ENCODE measurements at regions not wholly inside any gene's neighbourhood (a gene's known extent, or its start where the extent isn't known, plus 50 kb on each side); places are given as distances from the start of the nearest gene placed in this dataset.

DNA sequence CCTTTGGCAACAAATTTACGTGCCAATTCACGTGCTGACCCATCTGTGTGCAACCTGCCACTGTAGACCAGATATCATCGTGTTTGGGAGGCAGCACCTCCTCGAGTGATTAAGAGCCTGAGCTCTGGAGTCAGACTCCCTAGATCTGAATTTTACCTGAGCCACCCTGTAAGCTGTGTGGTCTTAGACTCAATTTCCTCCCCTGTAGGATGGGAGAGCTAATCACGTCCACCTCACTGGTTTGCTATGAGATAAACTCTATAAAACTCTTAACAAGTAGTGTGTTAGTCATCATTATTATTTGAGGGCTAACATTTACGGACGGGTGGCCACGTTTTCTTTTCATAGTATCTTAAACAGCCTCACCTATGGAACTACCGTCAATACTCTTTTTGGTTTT, 220.0 kb upstream of the ADAMTSL1 start:
- Histone ChIP-seq H3K4me3 (ENCODE audit: low read length in 2 of 2) (no peak overlapping the region), H3K4me1 (ENCODE audit: control insufficient read depth in 2 of 2, insufficient read depth in 2 of 2, low read length in 2 of 2) (peaks cover 0 to 4% of the 10 kb centered on the region in 2 donors), H3K36me3 (ENCODE audit: control insufficient read depth in 2 of 2, insufficient read depth in 2 of 2, low read length in 2 of 2) (no peaks in the 10 kb centered on the region), H3K9me3 (ENCODE audit: control insufficient read depth in 2 of 2, low read length in 2 of 2) (no peaks in the 10 kb centered on the region), H3K27ac (ENCODE audit: low read depth in 2 of 2, low read length in 2 of 2) (no peak overlapping the region), H3K9ac (ENCODE audit: low read depth in 1 of 2, low read length in 2 of 2) (no peak overlapping the region), H3K27me3 (ENCODE audit: control insufficient read depth in 2 of 2, insufficient read depth in 2 of 2, low read length in 2 of 2) (no peaks in the 10 kb centered on the region)

DNA sequence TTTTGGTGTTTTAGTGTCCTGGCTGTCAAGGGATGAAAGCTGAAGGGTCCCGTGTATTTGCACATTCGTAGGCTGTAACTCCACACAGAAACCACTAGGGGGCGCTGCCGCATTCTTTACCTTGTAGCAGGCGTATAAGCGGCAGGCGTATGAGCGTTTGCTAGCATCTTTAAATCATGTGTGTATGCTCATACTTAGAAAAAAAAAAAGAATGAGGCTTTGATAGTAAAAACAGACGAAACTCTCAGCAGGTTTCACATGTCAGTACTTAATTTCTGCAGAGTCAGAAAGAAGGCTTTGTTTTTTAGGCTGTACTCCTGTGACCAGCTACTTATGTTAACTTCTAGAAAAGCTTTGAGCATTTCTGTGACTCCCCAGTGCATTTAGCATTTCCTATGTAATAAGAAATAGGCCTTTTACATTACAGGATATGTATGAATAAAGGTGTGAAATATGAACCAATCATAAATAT, 218.8 kb upstream of the ADAMTSL1 start:
- peaks cover 0 to 4% of the 10 kb centered on the region in 2 donors for H3K4me1 ChIP-seq (ENCODE audit: control insufficient read depth in 2 of 2, insufficient read depth in 2 of 2, low read length in 2 of 2)
- no peaks in the 10 kb centered on the region for H3K27me3 ChIP-seq (ENCODE audit: control insufficient read depth in 2 of 2, insufficient read depth in 2 of 2, low read length in 2 of 2)
- no peaks in the 10 kb centered on the region for H3K9me3 ChIP-seq (ENCODE audit: control insufficient read depth in 2 of 2, low read length in 2 of 2)
- H3K9ac ChIP-seq (ENCODE audit: low read depth in 1 of 2, low read length in 2 of 2) = no peak overlapping the region
- no peak overlapping the region for H3K4me3 ChIP-seq (ENCODE audit: low read length in 2 of 2)
- H3K36me3 ChIP-seq (ENCODE audit: control insufficient read depth in 2 of 2, insufficient read depth in 2 of 2, low read length in 2 of 2) = no peaks in the 10 kb centered on the region
- H3K27ac ChIP-seq (ENCODE audit: low read depth in 2 of 2, low read length in 2 of 2) = no peak overlapping the region

DNA sequence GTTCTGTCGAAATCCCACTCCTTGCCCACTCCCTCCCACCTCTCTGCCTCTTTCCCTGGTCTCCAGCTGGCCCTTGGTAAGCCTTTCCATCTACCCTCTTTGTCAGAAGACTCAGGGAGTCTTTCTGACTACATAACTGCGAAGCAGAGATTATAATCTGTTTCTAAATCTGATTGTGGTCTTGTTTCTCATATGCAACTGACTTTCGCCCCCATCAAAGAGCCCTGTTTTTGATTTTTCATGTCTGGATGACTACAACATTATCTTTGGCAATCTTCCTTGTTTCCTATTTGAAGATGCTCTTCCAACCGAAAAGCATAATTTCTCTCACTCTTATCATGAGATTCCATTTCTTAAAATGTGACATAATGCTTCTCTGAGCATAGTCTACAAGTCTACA, 218.2 kb upstream of the ADAMTSL1 start:
- Histone ChIP-seq H3K27ac (ENCODE audit: low read depth in 2 of 2, low read length in 2 of 2) (no peak overlapping the region), H3K9ac (ENCODE audit: low read depth in 1 of 2, low read length in 2 of 2) (no peak overlapping the region), H3K4me3 (ENCODE audit: low read length in 2 of 2) (no peak overlapping the region), H3K4me1 (ENCODE audit: control insufficient read depth in 2 of 2, insufficient read depth in 2 of 2, low read length in 2 of 2) (peaks cover 0 to 4% of the 10 kb centered on the region in 2 donors), H3K36me3 (ENCODE audit: control insufficient read depth in 2 of 2, insufficient read depth in 2 of 2, low read length in 2 of 2) (no peaks in the 10 kb centered on the region), H3K27me3 (ENCODE audit: control insufficient read depth in 2 of 2, insufficient read depth in 2 of 2, low read length in 2 of 2) (no peaks in the 10 kb centered on the region), H3K9me3 (ENCODE audit: control insufficient read depth in 2 of 2, low read length in 2 of 2) (no peaks in the 10 kb centered on the region)

- H3K9ac ChIP-seq (ENCODE audit: low read depth in 1 of 2, low read length in 2 of 2) = no peak overlapping the region
- peaks cover 0 to 4% of the 10 kb centered on the region in 2 donors for H3K4me1 ChIP-seq (ENCODE audit: control insufficient read depth in 2 of 2, insufficient read depth in 2 of 2, low read length in 2 of 2)
- H3K27ac ChIP-seq (ENCODE audit: low read depth in 2 of 2, low read length in 2 of 2) = no peak overlapping the region
- no peaks in the 10 kb centered on the region for H3K36me3 ChIP-seq (ENCODE audit: control insufficient read depth in 2 of 2, insufficient read depth in 2 of 2, low read length in 2 of 2)
- H3K4me3 ChIP-seq (ENCODE audit: low read length in 2 of 2) = no peak overlapping the region
- no peaks in the 10 kb centered on the region for H3K9me3 ChIP-seq (ENCODE audit: control insufficient read depth in 2 of 2, low read length in 2 of 2)
- no peaks in the 10 kb centered on the region for H3K27me3 ChIP-seq (ENCODE audit: control insufficient read depth in 2 of 2, insufficient read depth in 2 of 2, low read length in 2 of 2)
Measured at GRCh38 chr9:18256568-18256967, 217.4 kb upstream of the ADAMTSL1 start.

DNA sequence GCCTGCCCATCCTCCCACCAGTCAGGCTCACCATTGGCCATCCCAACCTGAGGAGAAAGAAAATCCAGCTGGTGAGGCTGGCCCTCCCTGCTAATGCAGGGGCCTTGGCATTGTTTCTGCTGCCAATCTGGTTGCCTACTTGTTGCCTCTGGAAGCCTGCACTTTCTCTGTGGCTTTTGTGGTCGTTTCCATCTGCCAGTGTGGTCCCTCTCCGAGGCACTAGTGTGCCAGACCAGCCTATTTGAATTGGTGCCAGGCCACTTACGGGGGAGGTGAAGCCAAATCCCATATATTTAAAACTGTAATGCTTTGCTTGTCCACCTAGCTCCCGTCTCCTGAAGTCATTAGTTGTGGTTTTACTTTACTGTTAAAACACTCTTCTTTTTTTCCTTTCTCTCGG, 213.4 kb upstream of the ADAMTSL1 start:
- H3K27ac ChIP-seq (ENCODE audit: low read depth in 2 of 2, low read length in 2 of 2) = no peak overlapping the region
- H3K9ac ChIP-seq (ENCODE audit: low read depth in 1 of 2, low read length in 2 of 2) = no peak overlapping the region
- no peaks in the 10 kb centered on the region for H3K27me3 ChIP-seq (ENCODE audit: control insufficient read depth in 2 of 2, insufficient read depth in 2 of 2, low read length in 2 of 2)
- no peak overlapping the region for H3K4me3 ChIP-seq (ENCODE audit: low read length in 2 of 2)
- no peaks in the 10 kb centered on the region for H3K9me3 ChIP-seq (ENCODE audit: control insufficient read depth in 2 of 2, low read length in 2 of 2)
- H3K4me1 ChIP-seq (ENCODE audit: control insufficient read depth in 2 of 2, insufficient read depth in 2 of 2, low read length in 2 of 2) = no peaks in the 10 kb centered on the region
- H3K36me3 ChIP-seq (ENCODE audit: control insufficient read depth in 2 of 2, insufficient read depth in 2 of 2, low read length in 2 of 2) = no peaks in the 10 kb centered on the region

- no peaks in the 10 kb centered on the region for H3K4me1 ChIP-seq (ENCODE audit: control insufficient read depth in 2 of 2, insufficient read depth in 2 of 2, low read length in 2 of 2)
- no peaks in the 10 kb centered on the region for H3K27me3 ChIP-seq (ENCODE audit: control insufficient read depth in 2 of 2, insufficient read depth in 2 of 2, low read length in 2 of 2)
- H3K27ac ChIP-seq (ENCODE audit: low read depth in 2 of 2, low read length in 2 of 2) = no peak overlapping the region
- no peak overlapping the region for H3K4me3 ChIP-seq (ENCODE audit: low read length in 2 of 2)
- H3K9me3 ChIP-seq (ENCODE audit: control insufficient read depth in 2 of 2, low read length in 2 of 2) = no peaks in the 10 kb centered on the region
- H3K36me3 ChIP-seq (ENCODE audit: control insufficient read depth in 2 of 2, insufficient read depth in 2 of 2, low read length in 2 of 2) = no peaks in the 10 kb centered on the region
- no peak overlapping the region for H3K9ac ChIP-seq (ENCODE audit: low read depth in 1 of 2, low read length in 2 of 2)
Measured at GRCh38 chr9:18261181-18261580, 212.8 kb upstream of the ADAMTSL1 start.

DNA sequence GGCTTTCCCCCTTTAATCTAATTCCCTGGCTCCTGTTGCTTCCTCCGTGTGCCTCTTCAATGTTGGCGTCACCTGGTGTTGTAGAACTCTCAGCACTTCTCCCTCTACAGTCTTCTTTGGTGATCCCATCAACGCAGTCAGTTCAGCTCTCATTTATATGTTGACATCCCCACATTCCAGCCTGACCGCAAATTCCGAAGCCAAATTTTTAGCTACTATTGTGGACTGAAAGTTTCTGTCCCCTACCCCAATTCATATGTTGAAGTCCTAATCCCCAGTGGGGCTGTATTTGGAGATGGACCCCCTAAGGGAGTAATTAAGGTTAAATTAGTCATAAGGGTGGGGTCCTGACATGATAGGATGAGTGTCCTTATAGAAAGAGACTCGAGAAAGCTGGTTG, 210.6 kb upstream of the ADAMTSL1 start:
- Histone ChIP-seq H3K27me3 (ENCODE audit: control insufficient read depth in 2 of 2, insufficient read depth in 2 of 2, low read length in 2 of 2) (no peaks in the 10 kb centered on the region), H3K36me3 (ENCODE audit: control insufficient read depth in 2 of 2, insufficient read depth in 2 of 2, low read length in 2 of 2) (no peaks in the 10 kb centered on the region), H3K9me3 (ENCODE audit: control insufficient read depth in 2 of 2, low read length in 2 of 2) (no peaks in the 10 kb centered on the region), H3K4me3 (ENCODE audit: low read length in 2 of 2) (no peak overlapping the region), H3K9ac (ENCODE audit: low read depth in 1 of 2, low read length in 2 of 2) (no peak overlapping the region), H3K4me1 (ENCODE audit: control insufficient read depth in 2 of 2, insufficient read depth in 2 of 2, low read length in 2 of 2) (no peaks in the 10 kb centered on the region), H3K27ac (ENCODE audit: low read depth in 2 of 2, low read length in 2 of 2) (no peak overlapping the region)

GRCh38 chr9:18268381-18268780, 205.6 kb upstream of the ADAMTSL1 start:
- Histone ChIP-seq H3K27me3 (ENCODE audit: control insufficient read depth in 2 of 2, insufficient read depth in 2 of 2, low read length in 2 of 2) (no peaks in the 10 kb centered on the region), H3K27ac (ENCODE audit: low read depth in 2 of 2, low read length in 2 of 2) (no peak overlapping the region), H3K9ac (ENCODE audit: low read depth in 1 of 2, low read length in 2 of 2) (no peak overlapping the region), H3K9me3 (ENCODE audit: control insufficient read depth in 2 of 2, low read length in 2 of 2) (peaks cover 0 to 3% of the 10 kb centered on the region in 2 donors), H3K36me3 (ENCODE audit: control insufficient read depth in 2 of 2, insufficient read depth in 2 of 2, low read length in 2 of 2) (no peaks in the 10 kb centered on the region), H3K4me1 (ENCODE audit: control insufficient read depth in 2 of 2, insufficient read depth in 2 of 2, low read length in 2 of 2) (no peaks in the 10 kb centered on the region), H3K4me3 (ENCODE audit: low read length in 2 of 2) (no peak overlapping the region)

DNA sequence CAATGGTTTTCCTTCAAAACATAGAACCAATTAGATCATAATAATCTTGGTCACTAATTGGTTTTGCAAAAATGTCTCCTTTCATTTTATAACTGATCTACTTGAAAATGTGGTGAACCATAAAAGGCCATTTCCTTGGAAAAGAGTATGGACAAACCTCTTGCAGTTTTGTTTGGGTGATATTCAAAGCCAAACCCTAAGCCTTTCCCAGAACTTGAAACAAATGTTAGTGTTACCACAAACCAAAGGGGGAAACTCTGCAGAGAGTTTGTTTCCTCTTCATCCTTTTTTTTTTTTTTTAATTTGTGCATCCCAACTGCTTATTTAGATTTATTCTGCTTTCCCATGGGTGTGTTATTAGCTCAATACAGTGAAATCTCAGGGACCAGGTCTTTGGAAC, 204.4 kb upstream of the ADAMTSL1 start:
- Histone ChIP-seq H3K9ac (ENCODE audit: low read depth in 1 of 2, low read length in 2 of 2) (no peak overlapping the region), H3K4me1 (ENCODE audit: control insufficient read depth in 2 of 2, insufficient read depth in 2 of 2, low read length in 2 of 2) (no peaks in the 10 kb centered on the region), H3K27ac (ENCODE audit: low read depth in 2 of 2, low read length in 2 of 2) (no peak overlapping the region), H3K36me3 (ENCODE audit: control insufficient read depth in 2 of 2, insufficient read depth in 2 of 2, low read length in 2 of 2) (no peaks in the 10 kb centered on the region), H3K9me3 (ENCODE audit: control insufficient read depth in 2 of 2, low read length in 2 of 2) (peaks cover 0 to 3% of the 10 kb centered on the region in 2 donors), H3K4me3 (ENCODE audit: low read length in 2 of 2) (no peak overlapping the region), H3K27me3 (ENCODE audit: control insufficient read depth in 2 of 2, insufficient read depth in 2 of 2, low read length in 2 of 2) (no peaks in the 10 kb centered on the region)

DNA sequence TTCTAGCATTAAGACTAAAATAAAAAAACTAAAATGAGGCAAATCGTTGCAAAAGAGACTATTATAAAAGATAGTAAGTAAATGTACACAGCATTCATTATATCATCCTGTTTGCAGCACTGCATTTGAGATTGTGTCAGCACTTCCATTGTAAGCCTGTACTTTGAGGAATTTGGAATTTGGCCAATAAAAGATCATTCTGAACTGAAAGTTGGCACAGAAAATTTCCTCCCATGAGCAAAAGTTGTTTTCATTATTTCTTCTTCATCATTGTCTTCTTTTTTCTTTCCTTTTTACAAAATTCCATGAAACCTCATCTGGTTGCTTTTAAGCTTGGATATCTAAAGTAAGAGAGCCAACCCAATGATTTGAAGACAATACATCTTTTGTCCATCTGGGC, 199.3 kb upstream of the ADAMTSL1 start:
- Histone ChIP-seq H3K4me3 (ENCODE audit: low read length in 2 of 2) (no peak overlapping the region), H3K36me3 (ENCODE audit: control insufficient read depth in 2 of 2, insufficient read depth in 2 of 2, low read length in 2 of 2) (no peaks in the 10 kb centered on the region), H3K27me3 (ENCODE audit: control insufficient read depth in 2 of 2, insufficient read depth in 2 of 2, low read length in 2 of 2) (no peaks in the 10 kb centered on the region), H3K4me1 (ENCODE audit: control insufficient read depth in 2 of 2, insufficient read depth in 2 of 2, low read length in 2 of 2) (no peaks in the 10 kb centered on the region), H3K27ac (ENCODE audit: low read depth in 2 of 2, low read length in 2 of 2) (no peak overlapping the region), H3K9me3 (ENCODE audit: control insufficient read depth in 2 of 2, low read length in 2 of 2) (peaks cover 0 to 3% of the 10 kb centered on the region in 2 donors), H3K9ac (ENCODE audit: low read depth in 1 of 2, low read length in 2 of 2) (no peak overlapping the region)

Data from mucosa of rectum (tissue), 2 donors.